Fibroblast of pulmonary artery (primary cell): ENCODE measurements at regions not wholly inside any gene's neighbourhood (a gene's known extent, or its start where the extent isn't known, plus 50 kb on each side); places are given as distances from the start of the nearest gene placed in this dataset.

ENCODE experiments used
- DNase-seq: peaks from one replicate; pipeline ENCODE4 v3.0.0-alpha.2; 2010; ENCODE audit warnings: low read depth
- H3K4me3 ChIP-seq: replicated peaks from 2 replicates; pipeline ENCODE4 v1.5.1; 2011; ENCODE audit warnings: low read depth, mild to moderate bottlenecking, control low read depth, low read length, moderate library complexity
- TF ChIP-seq, protein P1 (sequence below): IDR thresholded peaks from 2 replicates; pipeline ENCODE4 v1.5.1; 2011; ENCODE audit warnings: mild to moderate bottlenecking, control low read depth, low read length, inconsistent platforms; ENCODE audit errors: missing control alignments

DNA sequence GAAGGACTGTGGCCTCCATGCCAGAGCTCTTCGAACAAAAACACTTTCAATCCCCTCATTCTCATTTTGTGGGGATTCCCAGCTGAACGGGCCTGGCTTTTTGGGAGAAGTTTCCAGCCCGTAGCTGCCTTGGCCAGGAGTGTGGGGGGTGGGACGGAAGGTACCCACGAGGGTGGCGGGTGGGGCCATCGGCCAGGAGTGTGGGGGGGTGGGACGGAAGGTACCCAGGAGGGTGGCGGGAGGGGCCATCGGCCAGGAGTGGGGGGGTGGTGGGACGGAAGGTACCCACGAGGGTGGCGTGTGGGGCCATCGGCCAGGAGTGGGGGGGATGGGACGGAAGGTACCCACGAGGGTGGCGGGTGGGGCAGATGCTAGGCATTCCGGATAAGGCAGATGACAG, 71.7 kb upstream of the ZBTB18 start:
- no peak overlapping the region for H3K4me3 ChIP-seq
- DNase-seq, result no peak
- TF ChIP-seq, protein P1, sequence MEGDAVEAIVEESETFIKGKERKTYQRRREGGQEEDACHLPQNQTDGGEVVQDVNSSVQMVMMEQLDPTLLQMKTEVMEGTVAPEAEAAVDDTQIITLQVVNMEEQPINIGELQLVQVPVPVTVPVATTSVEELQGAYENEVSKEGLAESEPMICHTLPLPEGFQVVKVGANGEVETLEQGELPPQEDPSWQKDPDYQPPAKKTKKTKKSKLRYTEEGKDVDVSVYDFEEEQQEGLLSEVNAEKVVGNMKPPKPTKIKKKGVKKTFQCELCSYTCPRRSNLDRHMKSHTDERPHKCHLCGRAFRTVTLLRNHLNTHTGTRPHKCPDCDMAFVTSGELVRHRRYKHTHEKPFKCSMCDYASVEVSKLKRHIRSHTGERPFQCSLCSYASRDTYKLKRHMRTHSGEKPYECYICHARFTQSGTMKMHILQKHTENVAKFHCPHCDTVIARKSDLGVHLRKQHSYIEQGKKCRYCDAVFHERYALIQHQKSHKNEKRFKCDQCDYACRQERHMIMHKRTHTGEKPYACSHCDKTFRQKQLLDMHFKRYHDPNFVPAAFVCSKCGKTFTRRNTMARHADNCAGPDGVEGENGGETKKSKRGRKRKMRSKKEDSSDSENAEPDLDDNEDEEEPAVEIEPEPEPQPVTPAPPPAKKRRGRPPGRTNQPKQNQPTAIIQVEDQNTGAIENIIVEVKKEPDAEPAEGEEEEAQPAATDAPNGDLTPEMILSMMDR, result no peak

DNA sequence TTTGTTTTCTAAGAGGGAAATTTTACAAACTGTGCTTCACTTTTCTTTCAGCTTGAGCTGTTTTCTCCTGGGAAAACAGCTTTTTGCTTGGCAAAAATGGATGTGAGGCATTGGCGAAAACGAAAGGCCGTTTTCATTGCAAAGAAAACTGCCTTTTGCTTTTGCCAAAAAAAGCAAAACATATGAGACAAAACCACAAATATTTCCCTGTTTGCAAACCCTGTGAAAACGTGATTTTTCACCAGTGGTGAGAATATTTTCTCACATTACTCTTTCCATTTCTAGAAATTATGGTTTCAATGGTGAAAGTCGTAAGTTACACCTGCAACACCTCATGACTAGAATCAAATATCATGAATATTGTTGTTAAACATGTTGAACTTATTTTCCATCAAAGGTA, 74.0 kb upstream of the ZBTB18 start:
- DNase-seq, result peak; percentile 18
- TF ChIP-seq, protein P1, result no peak
- H3K4me3 ChIP-seq, result no peak overlapping the region

DNA sequence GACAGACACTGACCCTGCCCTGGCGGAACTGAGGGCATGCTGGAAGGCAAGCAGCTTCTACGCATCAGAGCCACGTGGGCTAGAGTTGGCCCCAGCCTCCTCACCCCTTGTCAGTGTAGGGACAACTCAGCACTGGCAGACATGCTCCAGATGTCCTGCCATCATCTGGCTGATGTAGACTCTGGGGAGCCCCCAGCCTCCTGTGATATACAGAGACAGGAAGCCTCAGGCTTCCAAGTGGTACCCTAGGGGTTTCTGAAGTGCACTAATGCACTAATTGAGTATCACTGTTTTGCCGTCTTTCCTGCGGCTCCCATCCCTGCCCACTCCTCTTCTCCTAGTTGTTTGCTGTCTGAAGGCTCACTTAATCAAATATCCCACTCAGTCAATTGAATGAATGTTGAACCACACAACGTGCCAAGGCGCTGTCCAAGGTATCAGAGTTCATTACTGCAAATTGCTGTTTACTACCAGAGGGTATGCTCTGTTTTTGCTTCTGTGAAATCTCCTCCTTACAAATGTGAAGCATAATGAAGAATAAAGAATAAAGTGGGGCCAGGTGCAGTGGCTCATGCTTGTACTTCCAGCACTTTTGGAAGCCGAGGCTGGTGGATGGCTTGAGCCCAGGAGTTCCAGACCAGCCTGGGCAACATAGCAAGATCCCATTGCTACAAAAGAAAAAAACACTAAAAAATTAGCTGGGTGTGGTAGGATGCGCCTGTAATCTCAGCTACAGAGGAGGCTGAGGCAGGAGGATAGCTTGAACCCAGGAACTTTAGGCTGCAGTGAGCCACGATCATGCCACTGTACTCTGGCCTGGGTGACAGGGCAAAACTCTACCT, 76.4 kb upstream of the ZBTB18 start:
- peak; percentile 59 for DNase-seq
- no peak overlapping the region for H3K4me3 ChIP-seq
- TF ChIP-seq, protein P1, result no peak

DNA sequence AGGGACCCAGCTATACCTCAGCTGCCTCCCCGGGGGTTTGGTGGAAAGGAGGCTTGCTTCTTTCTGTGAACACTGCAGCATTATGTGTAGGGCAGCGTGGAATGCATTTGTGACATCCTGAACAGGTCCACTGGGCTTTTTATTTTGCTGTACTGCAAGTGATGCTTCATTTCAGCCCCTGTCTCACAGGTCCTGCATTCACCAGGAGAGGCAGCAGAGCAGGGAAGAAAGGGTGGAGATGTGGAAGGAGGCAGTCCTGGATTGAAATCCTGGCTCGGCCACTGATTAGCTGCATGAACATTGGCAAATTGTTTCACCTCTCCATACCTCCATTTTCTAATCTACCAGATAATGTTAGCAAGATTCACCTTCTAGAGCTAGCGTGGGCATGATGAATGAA, 77.9 kb upstream of the ZBTB18 start:
- no peak for DNase-seq
- TF ChIP-seq, protein P1, result no peak

DNA sequence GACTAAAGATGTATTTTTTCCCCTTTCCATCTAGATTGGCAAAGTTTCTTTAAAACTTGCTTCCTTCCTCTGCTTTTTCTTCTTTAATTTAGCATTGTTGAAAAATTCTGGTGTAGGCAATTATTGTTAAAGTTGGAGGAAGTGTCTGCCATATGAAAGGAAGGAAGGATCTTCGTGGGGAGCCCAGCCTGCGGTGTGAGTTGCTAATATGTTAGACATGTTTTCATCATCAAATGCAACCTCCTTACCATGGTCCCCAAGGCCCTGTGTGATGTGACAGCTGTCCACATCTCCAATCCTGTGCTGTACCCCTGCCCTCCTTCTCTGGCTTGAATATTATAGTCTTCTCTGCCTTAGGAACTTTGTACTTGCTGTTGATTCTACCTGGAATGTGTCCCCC, 81.0 kb upstream of the ZBTB18 start:
- DNase-seq, result no peak
- TF ChIP-seq, protein P1, result no peak

More for the DNA sequence above, 77.9 kb upstream of the ZBTB18 start:
- H3K4me3 ChIP-seq, result no peak overlapping the region

DNA sequence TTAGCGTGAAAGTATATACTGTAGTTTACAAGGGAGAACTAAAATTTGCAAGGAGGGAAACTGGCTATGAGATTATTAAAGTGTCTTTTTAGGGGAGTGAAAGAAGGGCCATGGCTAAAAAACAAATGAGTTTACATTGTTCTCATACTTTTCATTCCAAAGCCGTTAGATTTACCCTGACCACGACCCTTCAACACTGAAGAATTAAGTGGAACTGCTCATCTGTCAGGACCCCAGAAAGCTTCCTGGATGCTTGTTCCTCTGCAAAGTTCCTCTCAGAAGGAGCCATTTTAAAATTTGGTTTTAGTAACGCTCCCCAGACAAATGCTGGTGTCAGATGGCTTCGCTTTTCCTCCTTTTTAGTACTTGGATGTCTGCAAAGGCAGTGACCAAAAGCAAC, 82.7 kb upstream of the ZBTB18 start:
- TF ChIP-seq, protein P1, result no peak

More for the DNA sequence above, 81.0 kb upstream of the ZBTB18 start:
- H3K4me3 ChIP-seq, result no peak overlapping the region

DNA sequence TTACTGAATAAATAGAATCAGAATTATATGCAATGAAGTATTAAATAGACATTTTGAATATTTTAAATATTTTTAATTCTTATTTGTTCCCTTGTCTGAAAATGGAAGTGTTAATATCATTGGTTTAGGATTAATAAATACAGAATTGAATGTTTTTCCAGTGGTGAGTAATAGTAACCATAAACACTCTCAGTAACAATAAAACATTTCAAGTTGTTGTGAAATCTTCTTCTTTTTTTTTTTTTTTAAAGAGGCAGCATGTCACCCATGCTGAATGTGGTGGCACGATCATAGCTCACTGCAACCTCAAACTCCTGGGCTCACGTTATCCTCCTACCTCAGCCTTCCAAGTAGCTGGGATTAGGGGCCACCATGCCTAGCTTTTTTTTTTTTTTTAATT, 86.2 kb upstream of the ZBTB18 start:
- no peak overlapping the region for H3K4me3 ChIP-seq
- TF ChIP-seq, protein P1, result no peak
- DNase-seq, result peak; percentile 11

More for the DNA sequence above, 82.7 kb upstream of the ZBTB18 start:
- peak; percentile 7 for DNase-seq
- H3K4me3 ChIP-seq, result no peak overlapping the region
